Hypothalamus (tissue), 51 donors: ENCODE measurements at regions not wholly inside any gene's neighbourhood (a gene's known extent, or its start where the extent isn't known, plus 50 kb on each side); places are given as distances from the start of the nearest gene placed in this dataset.
"Not testable (repeated sequence)": the region's sequence is repeated elsewhere in the genome, so short reads cannot be mapped to it uniquely, and the experiment has no call there.

Experiments used
- DNase-seq, 51 donors: peaks; one replicate each; lab custom pipeline; 2025; lab: John Stamatoyannopoulos, UW

- DNase-seq: no peak
Measured at GRCh38 chr7:67655168-67655567, 658.5 kb downstream of the TYW1 start.

- DNase-seq: no peak
Measured at GRCh38 chr7:67659091-67659490, 662.5 kb downstream of the TYW1 start.

GRCh38 chr7:67662804-67663203 lies 666.2 kb downstream of the TYW1 start:
- no peak for DNase-seq

- DNase-seq: no peak
Measured at GRCh38 chr7:67663644-67664043, 667.0 kb downstream of the TYW1 start.

DNA sequence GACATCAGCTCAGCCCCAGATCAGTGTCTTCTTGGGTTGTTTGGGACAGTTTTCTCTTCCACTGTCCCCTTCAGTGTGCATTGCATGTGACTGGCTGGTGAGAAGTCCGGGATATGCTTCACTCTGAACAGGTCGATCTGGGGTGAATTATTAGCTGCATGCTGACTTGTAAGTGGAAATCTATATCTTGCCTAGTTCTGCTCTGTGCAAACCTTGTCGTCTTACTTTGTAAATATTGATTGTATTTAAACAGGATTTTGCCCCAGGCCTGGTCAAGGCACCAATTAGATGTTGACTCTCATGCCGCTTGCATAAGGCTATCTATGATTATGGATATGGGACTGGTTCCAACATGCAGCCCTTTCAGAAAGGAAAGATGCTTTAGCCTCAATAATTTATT lies 669.7 kb downstream of the TYW1 start:
- not testable (repeated sequence) for DNase-seq

GRCh38 chr7:67671006-67671548 lies 674.4 kb downstream of the TYW1 start:
- no peak for DNase-seq

DNA sequence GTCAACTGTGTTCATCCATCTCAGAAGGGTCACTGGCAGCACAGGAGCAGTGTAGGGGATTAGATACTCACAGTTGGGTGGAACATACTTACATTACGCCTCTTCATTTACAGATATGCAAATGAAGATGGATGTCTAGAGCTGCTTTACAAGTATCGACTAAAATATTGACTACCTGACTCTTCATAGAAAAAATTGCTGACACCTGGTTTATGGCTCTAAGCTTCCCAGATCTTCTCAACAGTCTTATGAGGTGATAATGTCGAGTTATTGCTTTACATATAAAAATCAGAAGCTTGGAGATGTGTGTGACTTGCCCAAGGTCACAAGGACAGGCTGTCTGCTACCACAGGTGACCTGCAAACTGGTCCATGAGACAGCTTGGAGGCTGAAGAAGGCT lies 677.2 kb downstream of the TYW1 start:
- no peak for DNase-seq

DNA sequence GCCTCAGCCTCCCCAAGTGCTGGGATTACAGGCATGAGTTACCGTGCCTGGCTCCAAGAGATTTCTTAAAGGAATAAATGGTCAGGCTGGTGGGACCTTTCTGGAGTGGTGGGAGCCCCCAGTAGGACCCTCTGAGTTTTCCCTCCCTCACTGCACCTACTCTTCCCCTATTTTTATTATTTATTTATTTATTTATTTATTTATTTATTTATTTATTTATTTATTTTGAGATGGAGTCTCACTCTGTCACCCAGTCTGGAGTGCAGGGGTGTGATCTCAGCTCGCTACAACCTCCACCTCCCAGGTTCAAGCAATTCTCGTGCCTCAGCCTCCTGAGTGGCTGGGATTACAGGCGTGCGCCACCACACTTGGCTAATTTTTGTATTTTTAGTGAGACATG lies 678.2 kb downstream of the TYW1 start:
- not testable (repeated sequence) for DNase-seq

GRCh38 chr7:67675971-67676370 lies 679.3 kb downstream of the TYW1 start:
- no peak for DNase-seq

GRCh38 chr7:67678419-67678818 lies 681.8 kb downstream of the TYW1 start:
- DNase-seq: no peak

- DNase-seq: no peak
Measured at GRCh38 chr7:67683628-67684027, 687.0 kb downstream of the TYW1 start.

- no peak for DNase-seq
Measured at GRCh38 chr7:67690700-67691099, 694.1 kb downstream of the TYW1 start.

GRCh38 chr7:67692425-67692824 lies 695.8 kb downstream of the TYW1 start:
- DNase-seq: no peak

GRCh38 chr7:67696124-67696523 lies 699.5 kb downstream of the TYW1 start:
- DNase-seq: no peak

- no peak for DNase-seq
Measured at GRCh38 chr7:67696878-67697277, 700.2 kb downstream of the TYW1 start.

DNA sequence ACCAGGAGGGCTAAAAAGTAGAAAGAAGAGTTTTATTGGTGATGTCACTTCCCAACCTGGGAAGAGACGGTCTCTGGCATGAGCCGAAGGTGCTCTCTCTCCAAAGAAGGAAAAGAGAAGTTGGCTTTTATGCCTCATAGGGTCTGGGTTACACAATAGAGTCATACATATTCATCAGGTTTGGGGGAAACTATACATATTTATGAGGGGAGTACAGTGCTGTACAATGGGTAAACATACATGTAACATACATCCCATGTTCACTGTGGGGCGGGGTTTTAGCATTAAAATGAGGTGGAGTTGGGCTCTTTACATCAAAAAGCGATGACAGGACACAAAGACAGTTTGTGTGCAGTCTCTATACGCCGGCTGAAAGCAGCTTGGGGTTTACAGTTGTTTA lies 701.7 kb downstream of the TYW1 start:
- no peak for DNase-seq

- no peak for DNase-seq
Measured at GRCh38 chr7:67705850-67706249, 709.2 kb downstream of the TYW1 start.

- DNase-seq: peak in 2 of 51 donors; percentile 6 to 11
Measured at GRCh38 chr7:67711706-67712105, 715.1 kb downstream of the TYW1 start.

- no peak for DNase-seq
Measured at GRCh38 chr7:67713451-67714056, 716.9 kb downstream of the TYW1 start.

DNA sequence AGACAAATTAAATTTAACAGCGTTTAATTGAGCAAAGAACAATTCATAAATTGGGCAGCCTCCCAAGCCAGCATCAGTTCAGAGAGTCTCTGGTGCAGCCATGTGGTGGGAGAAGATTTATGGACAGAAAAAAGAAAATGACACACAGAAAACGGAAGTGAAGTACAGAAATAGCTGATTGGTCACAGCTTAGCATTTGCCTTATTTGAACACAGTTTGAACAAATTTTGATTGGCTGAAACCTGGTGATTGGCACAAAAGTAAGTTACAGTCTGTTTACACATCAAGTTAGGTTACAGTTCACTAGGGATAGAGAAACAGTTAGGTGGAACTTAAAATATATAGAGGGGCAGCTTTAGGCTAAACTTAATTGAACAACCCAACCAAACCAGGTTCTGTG lies 720.1 kb downstream of the TYW1 start:
- DNase-seq: no peak

GRCh38 chr7:67723591-67723990 lies 727.0 kb downstream of the TYW1 start:
- no peak for DNase-seq

GRCh38 chr7:67724435-67724834 lies 727.8 kb downstream of the TYW1 start:
- DNase-seq: no peak

DNA sequence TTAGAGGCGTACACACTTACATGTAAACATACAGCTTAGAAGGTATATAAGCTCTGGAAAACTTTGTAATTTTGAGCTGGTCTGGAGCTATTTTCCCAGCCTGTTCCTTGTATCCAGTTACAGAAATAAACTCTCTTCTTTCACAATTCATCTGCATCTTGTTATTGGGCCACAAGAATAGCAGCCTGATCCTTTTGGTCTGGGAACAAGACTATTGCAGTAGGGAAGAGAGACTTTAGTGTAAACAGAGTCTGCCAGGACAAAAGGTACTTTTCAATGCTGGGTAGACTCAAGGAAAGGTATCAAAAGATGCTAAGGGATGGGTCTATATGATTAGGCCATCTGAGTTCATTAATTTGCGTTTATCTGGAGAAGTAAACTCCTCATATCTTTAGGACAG lies 728.3 kb downstream of the TYW1 start:
- no peak for DNase-seq
